ENCODE measurements at regions not wholly inside any gene's neighbourhood (a gene's known extent, or its start where the extent isn't known, plus 50 kb on each side); places are given as distances from the start of the nearest gene placed in this dataset.

GRCh38 chr13:44242766-44243165 lies 130.9 kb upstream of the SERP2 start:
- Histone ChIP-seq H3K9me3 (no peaks in the 10 kb centered on the region), H3K4me3 (no peak overlapping the region), H3K27me3 (no peaks in the 10 kb centered on the region), H3K36me3 (no peaks in the 10 kb centered on the region), H3K27ac (peak overlapping the region; percentile 4 to 29), H3K4me1 (peaks cover 0 to 8% of the 10 kb centered on the region in 2 donors)
- TF ChIP-seq, protein P1, sequence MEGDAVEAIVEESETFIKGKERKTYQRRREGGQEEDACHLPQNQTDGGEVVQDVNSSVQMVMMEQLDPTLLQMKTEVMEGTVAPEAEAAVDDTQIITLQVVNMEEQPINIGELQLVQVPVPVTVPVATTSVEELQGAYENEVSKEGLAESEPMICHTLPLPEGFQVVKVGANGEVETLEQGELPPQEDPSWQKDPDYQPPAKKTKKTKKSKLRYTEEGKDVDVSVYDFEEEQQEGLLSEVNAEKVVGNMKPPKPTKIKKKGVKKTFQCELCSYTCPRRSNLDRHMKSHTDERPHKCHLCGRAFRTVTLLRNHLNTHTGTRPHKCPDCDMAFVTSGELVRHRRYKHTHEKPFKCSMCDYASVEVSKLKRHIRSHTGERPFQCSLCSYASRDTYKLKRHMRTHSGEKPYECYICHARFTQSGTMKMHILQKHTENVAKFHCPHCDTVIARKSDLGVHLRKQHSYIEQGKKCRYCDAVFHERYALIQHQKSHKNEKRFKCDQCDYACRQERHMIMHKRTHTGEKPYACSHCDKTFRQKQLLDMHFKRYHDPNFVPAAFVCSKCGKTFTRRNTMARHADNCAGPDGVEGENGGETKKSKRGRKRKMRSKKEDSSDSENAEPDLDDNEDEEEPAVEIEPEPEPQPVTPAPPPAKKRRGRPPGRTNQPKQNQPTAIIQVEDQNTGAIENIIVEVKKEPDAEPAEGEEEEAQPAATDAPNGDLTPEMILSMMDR (IDR thresholded peaks at IDR 0.05), result no peak
- DNase-seq (ENCODE audit: low spot score), result peak; percentile 42

DNA sequence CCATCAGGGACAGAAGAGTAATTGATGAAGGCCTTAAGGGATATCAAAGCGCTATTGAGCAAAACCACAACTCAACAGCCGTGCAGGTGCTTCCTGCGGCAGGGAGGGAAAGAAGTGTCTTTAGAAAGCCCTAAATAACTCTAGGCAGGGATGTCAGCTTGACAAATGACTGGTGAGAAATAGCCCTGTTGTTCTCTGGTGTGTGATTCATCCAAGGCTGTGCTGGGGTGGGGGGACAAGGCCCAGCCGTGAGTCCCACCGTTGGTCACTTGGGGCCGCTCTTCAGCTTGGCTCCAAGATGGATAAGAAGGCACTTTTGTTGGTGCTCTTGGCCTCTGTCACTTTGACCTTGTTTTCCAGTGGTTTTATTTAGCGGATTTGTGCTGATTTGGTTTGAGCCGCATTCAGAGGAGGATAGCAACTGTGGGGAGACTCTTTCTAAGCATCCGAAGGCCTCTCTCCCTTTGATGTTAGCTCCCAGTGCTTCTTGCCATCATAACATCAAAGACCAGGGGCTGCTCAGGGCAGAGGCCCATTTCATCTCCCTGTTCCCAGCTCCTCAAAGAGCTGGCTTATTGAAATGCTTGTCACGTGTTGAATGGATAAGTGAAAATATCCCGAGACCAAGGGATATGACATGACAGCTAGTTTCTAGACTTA lies 130.3 kb upstream of the SERP2 start:
- H3K27ac ChIP-seq, result peak overlapping the region; percentile 4 to 29
- no peaks in the 10 kb centered on the region for H3K9me3 ChIP-seq
- no peaks in the 10 kb centered on the region for H3K27me3 ChIP-seq
- no peaks in the 10 kb centered on the region for H3K36me3 ChIP-seq
- peaks cover 0 to 2% of the 10 kb centered on the region in 2 donors for H3K4me1 ChIP-seq
- DNase-seq (ENCODE audit: low spot score), result peak; percentile 56
- H3K4me3 ChIP-seq, result no peak overlapping the region
- TF ChIP-seq, protein P1 (IDR thresholded peaks at IDR 0.05), result peak in 1 of 2 donors; percentile 57

- Histone ChIP-seq H3K27me3 (no peaks in the 10 kb centered on the region), H3K36me3 (no peaks in the 10 kb centered on the region), H3K9me3 (no peaks in the 10 kb centered on the region), H3K4me3 (no peak overlapping the region), H3K27ac (no peak overlapping the region), H3K4me1 (peaks cover 0 to 8% of the 10 kb centered on the region in 2 donors)
- TF ChIP-seq, protein P1 (IDR thresholded peaks at IDR 0.05), result no peak
- DNase-seq (ENCODE audit: low spot score), result peak; percentile 42
These were observed 129.3 kb upstream of the SERP2 start for GRCh38 chr13:44244288-44244687.

- H3K4me1 ChIP-seq, result peaks cover 0 to 12% of the 10 kb centered on the region in 2 donors
- DNase-seq (ENCODE audit: low spot score), result no peak
- peak overlapping the region; percentile 33 to 65 for H3K27ac ChIP-seq
- no peaks in the 10 kb centered on the region for H3K27me3 ChIP-seq
- no peaks in the 10 kb centered on the region for H3K36me3 ChIP-seq
- no peak overlapping the region for H3K4me3 ChIP-seq
- TF ChIP-seq, protein P1 (IDR thresholded peaks at IDR 0.05), result no peak
- H3K9me3 ChIP-seq, result no peaks in the 10 kb centered on the region
These were observed 124.2 kb upstream of the SERP2 start for GRCh38 chr13:44249431-44249836.

DNA sequence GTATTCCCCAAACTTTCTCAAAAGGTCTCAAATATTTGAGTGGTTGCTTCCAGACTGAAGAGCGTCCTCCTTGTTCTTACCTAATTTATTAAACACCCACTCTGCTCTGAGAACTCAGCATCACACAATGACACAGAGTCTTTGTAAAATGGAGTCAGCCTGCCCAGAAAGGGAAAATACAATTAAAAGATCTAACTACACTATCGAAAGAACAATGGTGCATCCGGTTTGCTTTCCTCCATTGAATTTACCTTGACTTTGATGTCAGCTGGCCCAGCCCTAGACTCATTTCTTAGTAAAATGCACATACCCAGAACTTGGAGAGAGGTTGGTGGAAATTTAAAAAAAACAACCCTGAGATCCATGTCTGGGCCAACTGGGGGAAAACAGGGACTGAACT lies 120.7 kb upstream of the SERP2 start:
- DNase-seq (ENCODE audit: low spot score), result no peak
- Histone ChIP-seq H3K9me3 (no peaks in the 10 kb centered on the region), H3K27me3 (no peaks in the 10 kb centered on the region), H3K4me1 (peaks cover 0 to 12% of the 10 kb centered on the region in 2 donors), H3K27ac (no peak overlapping the region), H3K4me3 (no peak overlapping the region), H3K36me3 (no peaks in the 10 kb centered on the region)
- TF ChIP-seq, protein P1 (IDR thresholded peaks at IDR 0.05), result no peak
